Activated CD4-positive, alpha-beta T cell treated with anti-CD3 and anti-CD28 coated beads for 48 hours (primary cell): ENCODE measurements at regions not wholly inside any gene's neighbourhood (a gene's known extent, or its start where the extent isn't known, plus 50 kb on each side); places are given as distances from the start of the nearest gene placed in this dataset.
"Not testable (repeated sequence)": the region's sequence is repeated elsewhere in the genome, so short reads cannot be mapped to it uniquely, and the experiment has no call there.

ENCODE experiments used
- DNase-seq: peaks from one replicate; pipeline ENCODE4 v3.0.0-alpha.2; 2020

GRCh38 chr12:75943730-75944096 is 87.9 kb downstream of the PHLDA1 start:
- DNase-seq = no peak

GRCh38 chr12:75941661-75942060 is 89.9 kb downstream of the PHLDA1 start:
- not testable (repeated sequence) for DNase-seq

GRCh38 chr12:75939016-75939642 is 92.4 kb downstream of the PHLDA1 start:
- DNase-seq = no peak

GRCh38 chr12:75938189-75938588 is 93.4 kb downstream of the PHLDA1 start:
- no peak for DNase-seq

- no peak for DNase-seq
These were observed 94.1 kb downstream of the PHLDA1 start for GRCh38 chr12:75937486-75937885.

- no peak for DNase-seq
These were observed 94.8 kb downstream of the PHLDA1 start for GRCh38 chr12:75936515-75937440.

- DNase-seq = no peak
These were observed 95.9 kb downstream of the PHLDA1 start for GRCh38 chr12:75935539-75936242.

- no peak for DNase-seq
These were observed 98.5 kb downstream of the PHLDA1 start for GRCh38 chr12:75933101-75933500.

GRCh38 chr12:75932241-75932640 is 99.3 kb downstream of the PHLDA1 start:
- no peak for DNase-seq

- no peak for DNase-seq
These were observed 107.5 kb downstream of the PHLDA1 start for GRCh38 chr12:75923964-75924666.

- DNase-seq = no peak
These were observed 108.5 kb downstream of the PHLDA1 start for GRCh38 chr12:75922944-75923642.

- no peak for DNase-seq
These were observed 109.8 kb downstream of the PHLDA1 start for GRCh38 chr12:75921622-75922289.

- no peak for DNase-seq
These were observed 113.9 kb downstream of the PHLDA1 start for GRCh38 chr12:75917715-75918114.

GRCh38 chr12:75917083-75917482 is 114.5 kb downstream of the PHLDA1 start:
- DNase-seq = no peak

GRCh38 chr12:75913502-75914351 is 117.8 kb downstream of the PHLDA1 start:
- DNase-seq = peak; percentile 72

- no peak for DNase-seq
These were observed 121.6 kb downstream of the PHLDA1 start for GRCh38 chr12:75909714-75910656.

GRCh38 chr12:75908961-75909605 is 122.5 kb downstream of the PHLDA1 start:
- no peak for DNase-seq

GRCh38 chr12:75905922-75906321 is 125.7 kb downstream of the PHLDA1 start:
- DNase-seq = no peak

GRCh38 chr12:75900781-75901254 is 130.8 kb downstream of the PHLDA1 start:
- no peak for DNase-seq
